ENCODE measurements at regions not wholly inside any gene's neighbourhood (a gene's known extent, or its start where the extent isn't known, plus 50 kb on each side); places are given as distances from the start of the nearest gene placed in this dataset.

DNA sequence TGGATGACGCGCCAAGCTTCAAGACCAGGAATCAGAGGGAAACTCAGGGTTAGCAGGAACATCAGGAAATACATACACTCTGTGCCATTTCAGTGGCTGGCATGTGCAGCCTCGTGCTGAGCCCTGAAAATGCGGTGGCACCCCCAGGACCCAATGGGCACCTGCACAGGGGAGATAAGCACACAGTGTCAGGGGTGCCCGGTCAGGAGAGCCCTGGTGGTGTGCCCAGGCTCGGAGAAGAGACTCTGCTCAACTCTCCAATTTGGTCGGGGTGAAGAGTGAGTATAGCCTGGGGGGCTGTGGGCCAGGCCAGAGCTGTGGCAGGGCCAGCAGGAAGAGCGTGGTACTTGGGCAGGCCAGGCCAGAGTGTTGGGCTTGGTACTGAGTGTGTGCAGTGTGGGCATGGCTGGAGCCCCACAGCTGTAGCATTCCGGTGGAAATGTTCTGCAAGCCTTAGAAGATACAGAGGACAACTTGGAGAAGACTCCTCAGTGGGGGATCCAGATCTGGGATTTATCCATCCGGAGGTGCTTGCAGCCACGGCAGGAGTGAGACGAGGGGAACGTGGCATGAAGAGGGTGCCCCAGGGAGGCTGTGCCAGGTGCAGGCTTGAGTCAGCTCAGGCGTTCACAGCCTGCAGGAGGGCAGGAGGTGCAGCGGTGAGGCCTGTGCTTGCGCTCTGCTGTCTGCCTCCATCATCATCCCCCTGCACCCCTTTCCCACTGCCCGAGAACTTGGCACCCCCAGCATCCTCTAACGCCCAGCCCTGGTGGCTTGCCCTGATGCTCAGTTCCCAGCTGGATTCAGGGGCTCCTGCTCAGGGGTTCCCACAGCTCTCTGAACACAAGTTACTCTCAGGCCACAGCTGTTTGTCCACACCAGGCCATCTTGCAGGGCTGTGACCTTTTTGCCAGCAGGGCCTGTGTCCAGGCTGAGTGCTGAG is 451.7 kb upstream of the HS6ST1 start:
- DNase-seq: no peak

- no peak for DNase-seq
These were observed 452.7 kb upstream of the HS6ST1 start for GRCh38 chr2:128771401-128771800.

- no peak for DNase-seq
These were observed 454.0 kb upstream of the HS6ST1 start for GRCh38 chr2:128772671-128773070.

GRCh38 chr2:128773641-128774319 is 455.1 kb upstream of the HS6ST1 start:
- DNase-seq: no peak

DNA sequence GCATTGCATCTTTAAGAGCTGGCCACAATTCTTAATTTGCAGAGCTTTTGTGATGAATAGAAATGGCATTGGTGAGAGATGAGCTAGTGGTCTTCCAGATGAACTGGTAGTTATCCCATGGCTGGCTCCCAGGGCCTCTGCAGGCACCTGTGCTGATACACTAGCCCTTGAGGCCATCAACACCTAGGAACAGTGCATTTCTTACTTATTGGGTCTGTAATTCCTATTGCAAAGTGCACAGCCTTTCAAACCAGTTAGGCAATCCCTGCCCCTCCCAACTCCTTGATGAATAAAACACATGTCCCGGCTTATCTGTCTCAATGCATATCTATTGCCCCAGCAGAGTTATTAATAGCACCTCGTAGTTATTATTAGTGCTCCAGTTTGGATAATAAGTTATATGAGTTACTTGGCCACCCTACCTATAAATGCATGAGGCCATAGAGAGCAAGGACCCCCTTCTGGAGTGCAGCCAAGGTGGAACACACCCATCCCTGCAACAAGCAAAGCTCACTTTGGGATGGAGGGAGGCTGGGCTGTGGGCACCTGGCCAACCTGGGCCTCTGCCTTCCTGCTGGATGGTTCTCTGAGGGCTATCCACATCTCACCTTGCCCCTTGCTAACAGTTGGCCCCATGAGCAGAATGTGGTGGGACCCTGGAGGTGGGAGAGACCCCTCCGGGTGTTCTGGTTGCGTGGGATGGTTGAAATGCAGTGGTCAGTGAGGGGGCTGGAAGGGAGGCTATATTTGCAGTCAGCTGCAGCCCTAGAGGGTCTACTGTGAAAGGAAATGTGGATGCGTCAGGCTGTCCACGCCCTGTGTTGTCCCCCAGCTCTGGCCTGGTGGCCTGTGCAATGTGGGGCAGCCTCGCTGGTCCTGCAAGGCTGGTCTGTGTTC is 455.9 kb upstream of the HS6ST1 start:
- no peak for DNase-seq

- DNase-seq: no peak
These were observed 456.7 kb upstream of the HS6ST1 start for GRCh38 chr2:128775217-128775913.

- DNase-seq: no peak
These were observed 457.2 kb upstream of the HS6ST1 start for GRCh38 chr2:128775914-128776285.

DNA sequence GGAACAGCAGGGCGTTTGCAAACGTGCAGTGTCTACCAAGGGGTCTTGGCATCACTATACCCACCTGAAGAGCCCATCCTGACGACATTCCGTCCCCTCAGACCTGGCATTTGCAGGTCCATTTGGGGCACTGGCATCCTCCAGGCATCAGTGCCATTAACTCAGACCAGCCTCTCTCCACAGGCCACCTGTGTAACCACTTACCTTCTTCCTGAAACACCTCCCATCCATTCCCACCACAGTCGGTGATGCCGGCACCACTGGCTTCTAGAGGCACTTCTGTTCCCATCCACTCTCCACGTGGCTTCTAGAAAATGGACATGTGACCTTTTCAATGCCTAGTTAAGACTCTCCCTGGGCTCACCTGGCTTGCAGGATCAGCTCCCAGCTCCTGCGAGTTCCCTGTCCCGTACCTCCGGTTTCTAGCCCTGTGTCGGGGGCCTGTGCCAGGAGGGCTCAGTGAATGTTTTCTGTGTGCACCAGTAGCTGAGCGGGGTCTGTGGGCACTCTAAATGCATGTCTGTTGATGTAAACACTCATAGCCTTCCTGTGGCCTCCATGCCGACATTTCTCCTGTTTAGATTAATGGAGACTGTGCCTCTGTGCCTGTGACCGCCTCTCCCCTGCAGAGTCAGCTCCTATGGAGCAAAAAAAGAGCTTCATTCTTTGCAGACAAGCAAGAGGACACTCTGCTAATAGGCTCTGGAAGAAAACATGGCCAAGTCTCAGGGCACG is 458.0 kb upstream of the HS6ST1 start:
- no peak for DNase-seq

DNA sequence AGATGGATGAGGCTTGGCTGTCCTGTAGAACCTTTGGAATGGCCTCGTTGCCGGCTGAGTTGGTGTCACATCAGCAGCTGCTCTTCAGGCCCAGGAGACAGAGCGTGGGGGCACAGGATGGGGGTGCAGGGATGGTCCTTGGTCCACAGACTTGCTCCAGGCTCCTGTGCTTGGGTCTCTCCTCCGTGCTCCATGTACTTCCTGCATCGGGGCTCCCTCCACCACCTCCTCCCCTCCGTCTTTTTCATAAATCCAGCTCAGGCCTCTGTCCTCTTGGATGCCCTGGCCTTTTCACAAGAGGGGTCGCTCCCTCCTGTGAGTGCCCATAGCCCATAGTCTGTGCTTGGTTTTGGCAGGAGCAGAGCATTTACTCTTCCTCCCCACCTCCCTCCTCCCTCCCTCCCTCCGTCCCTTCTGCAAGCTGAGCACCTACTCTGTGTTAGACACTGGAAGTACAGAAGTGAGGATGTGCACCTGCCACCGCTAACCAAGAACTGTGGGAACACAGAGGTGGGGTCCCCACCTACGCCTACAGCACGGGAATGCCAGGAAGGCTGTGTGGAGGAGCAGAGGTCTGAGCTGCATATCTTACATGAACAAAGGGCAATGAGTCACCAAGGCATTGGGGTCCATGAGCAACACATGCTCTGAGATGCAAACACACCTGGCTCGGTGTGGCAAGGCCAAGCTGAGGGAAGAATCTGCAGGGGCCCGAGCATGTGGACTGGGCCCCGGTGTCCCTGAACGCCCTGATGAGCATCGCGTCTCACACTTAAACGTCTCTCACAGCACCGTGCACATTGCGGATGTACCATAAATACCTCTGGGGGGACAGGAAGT is 458.7 kb upstream of the HS6ST1 start:
- DNase-seq: no peak

- DNase-seq: no peak
These were observed 460.2 kb upstream of the HS6ST1 start for GRCh38 chr2:128778843-128779242.

DNA sequence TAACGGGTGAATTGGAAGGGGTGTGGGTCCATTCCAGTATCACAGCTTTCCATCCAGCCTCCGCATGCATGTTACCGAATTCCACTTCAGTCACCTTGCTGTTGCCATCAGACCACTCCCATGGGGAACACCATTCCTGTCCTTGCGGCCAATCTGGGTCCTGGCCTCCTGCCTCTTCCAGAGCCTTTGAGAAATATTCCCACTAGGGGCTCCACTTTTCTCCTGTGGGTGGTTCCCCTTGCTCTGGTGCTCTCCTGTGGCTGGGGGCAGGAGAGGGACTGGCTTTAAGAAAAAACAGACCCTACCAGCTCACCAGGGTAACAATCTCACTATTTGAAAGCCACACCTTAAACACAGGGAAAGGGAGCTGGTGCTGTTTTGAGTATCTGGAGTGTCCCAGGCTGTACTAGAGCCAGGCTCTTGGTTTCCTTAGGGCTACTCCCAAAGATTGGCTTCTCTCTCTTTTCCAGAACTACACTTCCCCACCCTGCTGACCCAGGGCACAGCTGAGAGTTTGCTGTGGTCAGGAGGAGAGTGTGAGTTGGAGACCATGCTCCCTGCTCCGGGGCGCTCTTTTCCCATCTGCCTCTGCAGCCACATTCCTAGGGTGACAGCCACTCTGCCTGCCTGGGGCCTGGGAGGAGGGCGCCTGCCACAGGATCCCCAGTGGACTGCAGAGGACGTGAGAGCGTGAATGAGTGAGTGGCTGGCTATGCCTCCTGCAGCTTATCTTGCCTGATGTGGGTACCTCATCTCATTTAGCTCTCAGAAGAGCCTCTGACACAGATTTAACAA is 460.8 kb upstream of the HS6ST1 start:
- DNase-seq: no peak

DNA sequence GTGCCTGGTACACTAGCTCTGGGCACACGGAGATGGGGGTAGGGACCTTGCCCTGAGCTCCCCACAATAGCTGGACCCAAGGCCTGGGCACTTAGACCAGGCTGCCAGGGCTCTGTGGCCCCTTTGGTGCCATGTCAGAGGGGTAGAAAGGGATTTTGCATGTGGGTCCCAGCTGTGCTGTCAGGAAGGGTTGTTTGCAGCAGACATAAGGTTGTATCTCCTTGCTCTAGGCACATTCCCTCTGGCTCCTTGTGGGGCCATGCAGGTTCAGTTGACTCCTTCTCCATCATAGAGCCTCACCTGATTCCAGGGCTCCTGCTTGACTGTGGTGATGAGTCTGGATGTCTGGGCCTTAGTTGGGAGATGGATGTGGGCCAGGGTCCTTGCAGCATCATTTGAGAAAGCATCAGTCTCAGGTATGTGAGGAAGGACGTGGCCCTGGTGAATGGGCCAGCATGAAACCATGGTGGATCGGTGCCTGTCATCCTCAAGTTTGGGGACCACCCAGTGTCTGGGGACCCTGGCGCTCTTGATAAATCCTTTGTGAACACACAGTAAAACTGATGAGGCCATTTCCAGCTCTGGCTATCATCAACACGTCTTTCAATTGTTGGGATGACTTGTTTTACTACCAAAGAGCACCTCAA is 461.9 kb upstream of the HS6ST1 start:
- no peak for DNase-seq

- DNase-seq: no peak
These were observed 462.5 kb upstream of the HS6ST1 start for GRCh38 chr2:128781166-128781565.

DNA sequence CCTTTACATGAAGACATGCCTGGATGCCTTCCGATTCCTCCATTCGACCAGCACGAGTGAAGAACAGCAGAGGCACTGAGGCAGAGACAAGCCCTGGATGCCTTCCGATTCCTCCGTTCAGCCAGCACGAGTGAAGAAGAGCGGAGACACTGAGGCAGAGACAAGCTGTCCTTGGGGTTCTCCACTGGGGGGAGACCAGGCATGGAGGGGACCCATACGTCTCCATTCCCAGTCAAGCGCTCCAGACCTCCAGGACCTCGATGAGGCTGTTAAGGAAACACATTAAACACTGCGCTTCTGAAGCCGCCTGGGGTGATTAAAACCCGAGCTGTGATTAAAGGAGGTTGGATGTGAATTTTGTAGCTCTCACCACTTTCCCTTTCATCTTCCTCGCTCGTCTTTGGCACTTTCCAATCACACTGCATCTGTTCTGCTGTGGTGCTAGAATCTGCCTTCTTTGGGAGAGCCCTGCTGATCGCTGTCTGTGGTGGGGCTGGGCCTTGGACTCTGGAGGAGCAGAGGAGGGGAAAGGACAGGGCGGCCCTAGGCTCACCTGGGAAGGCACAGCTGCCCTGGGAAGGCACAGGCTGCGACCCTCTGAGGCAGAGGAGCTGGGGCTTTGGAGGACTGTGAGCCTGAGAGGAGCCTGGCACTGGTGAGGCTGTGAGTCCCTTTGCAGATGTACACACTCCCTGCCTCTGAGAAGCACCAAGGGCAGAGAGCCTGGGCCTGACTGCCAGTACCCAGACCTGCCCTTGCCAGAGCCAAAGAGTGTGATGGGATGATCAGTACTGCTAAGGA is 463.1 kb upstream of the HS6ST1 start:
- DNase-seq: no peak

GRCh38 chr2:128782411-128783192 is 463.9 kb upstream of the HS6ST1 start:
- DNase-seq: no peak

GRCh38 chr2:128783193-128783671 is 464.6 kb upstream of the HS6ST1 start:
- DNase-seq: no peak

DNA sequence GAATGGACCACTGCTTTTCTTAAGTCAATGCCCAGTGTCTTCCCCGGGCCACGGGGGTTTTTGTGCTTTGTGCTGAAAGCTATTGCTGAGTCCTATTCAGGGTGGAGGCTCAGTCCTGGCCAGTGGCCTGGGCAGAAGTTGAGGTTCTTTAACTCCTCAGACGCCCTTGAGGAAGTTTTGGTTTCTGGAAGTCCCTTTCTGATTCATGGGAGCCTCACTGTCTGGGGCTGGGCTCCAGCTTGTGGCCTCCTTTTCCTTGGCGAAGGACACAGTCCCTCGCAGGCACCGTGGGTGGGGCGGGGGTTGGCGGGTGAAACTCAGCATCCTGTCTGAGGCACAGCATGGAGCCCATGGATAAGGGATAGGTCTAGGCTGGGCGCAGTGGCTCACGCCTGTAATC is 465.2 kb upstream of the HS6ST1 start:
- DNase-seq: no peak
